ENCODE measurements at regions not wholly inside any gene's neighbourhood (a gene's known extent, or its start where the extent isn't known, plus 50 kb on each side); places are given as distances from the start of the nearest gene placed in this dataset.
"Not testable (repeated sequence)": the region's sequence is repeated elsewhere in the genome, so short reads cannot be mapped to it uniquely, and the experiment has no call there.

DNA sequence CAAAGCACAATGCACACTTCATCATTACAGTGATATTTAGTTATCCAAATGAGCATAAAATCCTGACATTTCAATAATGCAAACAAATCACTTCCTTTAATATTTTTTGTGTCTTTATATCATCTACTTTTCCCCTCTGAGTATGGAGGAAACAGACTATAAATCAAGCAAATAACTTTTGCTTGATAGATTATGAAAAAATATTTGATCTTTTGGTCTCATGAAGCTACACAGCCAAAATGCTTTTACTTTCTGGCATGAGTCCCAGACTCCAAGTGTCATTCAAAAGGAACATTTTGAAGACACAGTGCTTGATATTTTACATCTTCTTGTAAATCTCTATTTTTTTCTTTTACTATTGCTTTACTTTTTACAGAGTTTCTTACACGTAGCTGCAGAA lies 215.3 kb upstream of the ROBO1 start:
- no peak for DNase-seq

DNA sequence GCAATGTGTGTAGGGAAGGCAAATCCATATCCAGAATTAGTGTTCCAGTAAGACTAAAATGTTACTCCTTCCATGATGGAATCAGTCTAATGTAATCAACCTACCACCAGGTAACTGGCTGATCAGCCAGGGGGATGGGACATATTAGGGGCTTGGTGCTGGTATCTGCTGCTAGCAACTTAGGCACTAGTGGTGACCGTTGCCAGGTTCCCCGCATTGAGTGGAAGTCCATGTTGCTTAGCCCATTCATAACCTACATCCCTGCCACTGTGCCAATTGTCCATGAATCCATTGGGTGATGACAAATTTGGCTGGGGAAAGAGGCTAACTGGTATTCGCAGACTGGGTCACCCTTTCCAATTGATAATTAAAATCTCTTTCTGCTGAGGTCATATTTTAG lies 212.2 kb upstream of the ROBO1 start:
- DNase-seq, result no peak

DNA sequence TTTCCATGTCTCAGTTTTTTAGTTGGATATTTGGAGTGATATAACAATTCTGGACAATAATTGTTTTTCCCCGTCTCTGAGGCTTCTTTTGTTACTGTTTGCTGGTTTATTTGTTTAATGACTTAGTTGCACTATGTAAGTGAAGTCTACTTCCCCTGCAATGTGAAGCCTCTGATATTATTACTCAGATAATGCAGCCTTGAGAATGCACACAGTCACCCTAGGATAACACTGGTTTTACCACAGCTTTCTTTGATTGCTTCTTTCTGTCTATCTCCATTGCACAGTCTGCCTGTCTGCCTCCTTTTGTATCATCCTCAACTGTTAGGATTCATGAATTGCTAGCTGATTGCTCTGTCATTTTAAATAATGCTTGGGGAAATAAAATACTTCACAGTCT lies 208.7 kb upstream of the ROBO1 start:
- no peak for DNase-seq

- no peak for DNase-seq
These were observed 206.3 kb upstream of the ROBO1 start for GRCh38 chr3:79973917-79974595.

DNA sequence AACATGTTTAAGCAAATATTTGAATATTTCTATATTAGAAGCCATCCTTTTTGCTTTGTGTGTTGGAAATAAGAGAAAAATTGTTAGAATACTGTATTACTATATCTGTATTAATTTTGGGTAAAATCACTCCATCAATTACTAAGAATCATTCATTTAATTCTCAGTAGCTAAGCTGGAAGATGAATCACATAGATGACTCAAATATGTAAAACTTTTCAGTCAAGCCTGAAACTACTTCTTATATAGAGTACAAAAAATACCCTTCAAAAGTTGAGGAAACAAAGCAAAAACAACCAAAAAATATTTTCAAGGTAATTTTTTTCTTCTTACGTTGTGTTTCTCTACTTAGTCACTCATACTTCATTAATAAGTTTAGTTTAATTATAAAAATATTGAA lies 205.7 kb upstream of the ROBO1 start:
- DNase-seq, result no peak

- no peak for DNase-seq
These were observed 200.6 kb upstream of the ROBO1 start for GRCh38 chr3:79968418-79968817.

DNA sequence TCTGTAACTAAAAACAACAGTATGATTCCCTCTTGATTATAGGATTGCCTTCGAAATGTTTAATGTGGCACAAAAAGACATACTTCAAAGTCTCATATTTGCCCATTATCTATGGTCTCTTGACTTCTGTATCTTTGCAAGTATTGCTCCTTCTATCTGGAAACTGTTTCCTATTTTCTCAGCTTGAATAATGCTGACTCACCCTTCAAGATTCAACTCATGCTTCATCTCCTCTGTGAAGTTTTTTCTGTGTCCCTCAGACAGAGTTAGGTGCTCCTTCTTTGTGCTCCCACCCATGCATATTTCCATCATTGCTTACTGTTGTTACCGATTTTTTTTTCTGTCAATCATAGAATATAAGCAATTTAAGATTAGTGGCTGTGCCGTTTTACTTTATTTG lies 192.8 kb upstream of the ROBO1 start:
- DNase-seq, result no peak

GRCh38 chr3:79957066-79957465 lies 189.3 kb upstream of the ROBO1 start:
- DNase-seq, result no peak

DNA sequence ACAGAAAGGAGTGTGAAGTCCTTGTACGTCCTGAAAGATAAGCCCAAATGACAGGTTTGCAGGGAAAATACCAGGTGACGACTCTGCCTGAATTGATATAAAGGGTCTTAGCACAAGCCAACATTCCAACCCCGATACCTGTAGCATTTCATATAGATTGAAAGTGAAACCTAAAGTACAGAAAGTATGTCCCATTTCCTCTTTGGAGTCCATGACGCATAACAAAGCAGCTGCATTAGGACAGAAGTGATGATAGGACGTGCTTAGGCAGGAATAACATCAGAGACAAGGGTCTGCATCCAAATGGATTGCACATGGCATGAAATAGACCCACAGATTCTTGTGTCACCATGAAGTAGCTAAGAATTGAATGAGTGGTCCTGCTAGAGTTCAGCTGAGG lies 187.0 kb upstream of the ROBO1 start:
- DNase-seq, result no peak

GRCh38 chr3:79953591-79954101 lies 185.8 kb upstream of the ROBO1 start:
- no peak for DNase-seq

- DNase-seq, result not testable (repeated sequence)
These were observed 183.6 kb upstream of the ROBO1 start for GRCh38 chr3:79951426-79951825.

DNA sequence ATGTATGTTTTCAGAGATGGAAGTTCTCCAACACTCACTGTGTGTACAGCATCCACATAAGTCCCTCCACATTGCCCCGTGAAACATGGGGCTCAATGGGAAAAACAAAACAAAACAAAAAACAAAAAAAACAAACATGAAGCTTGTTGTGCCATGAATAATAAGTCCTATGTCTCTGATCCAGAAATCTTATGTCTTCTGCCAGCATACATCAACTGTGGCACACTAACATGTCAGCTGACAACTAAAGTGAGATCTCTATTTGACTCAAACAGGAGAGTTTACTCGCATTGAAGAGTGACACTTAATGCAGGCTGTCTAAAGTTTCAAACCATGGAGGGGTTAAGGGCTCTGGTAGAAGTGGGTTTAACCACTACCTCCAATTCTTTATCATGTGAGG lies 180.2 kb upstream of the ROBO1 start:
- no peak for DNase-seq

DNA sequence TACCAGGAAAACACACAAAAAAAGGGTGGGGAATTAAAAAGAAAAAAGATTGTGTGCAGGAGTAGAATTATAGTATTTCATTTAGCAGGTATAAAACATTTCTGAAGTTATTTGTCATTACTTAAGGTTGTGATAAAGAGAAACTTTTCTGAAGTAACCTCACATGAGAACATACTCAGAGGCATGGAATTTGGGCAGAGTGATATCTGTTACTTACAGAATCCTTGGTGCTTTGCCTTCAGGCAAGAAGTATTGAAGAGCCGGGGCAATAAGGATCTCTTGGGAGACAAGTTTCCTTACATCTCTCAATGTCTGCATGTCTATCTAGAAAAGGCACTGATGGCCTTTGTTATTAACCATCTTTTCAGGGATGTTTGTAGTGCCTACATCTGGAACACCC lies 179.7 kb upstream of the ROBO1 start:
- no peak for DNase-seq

DNA sequence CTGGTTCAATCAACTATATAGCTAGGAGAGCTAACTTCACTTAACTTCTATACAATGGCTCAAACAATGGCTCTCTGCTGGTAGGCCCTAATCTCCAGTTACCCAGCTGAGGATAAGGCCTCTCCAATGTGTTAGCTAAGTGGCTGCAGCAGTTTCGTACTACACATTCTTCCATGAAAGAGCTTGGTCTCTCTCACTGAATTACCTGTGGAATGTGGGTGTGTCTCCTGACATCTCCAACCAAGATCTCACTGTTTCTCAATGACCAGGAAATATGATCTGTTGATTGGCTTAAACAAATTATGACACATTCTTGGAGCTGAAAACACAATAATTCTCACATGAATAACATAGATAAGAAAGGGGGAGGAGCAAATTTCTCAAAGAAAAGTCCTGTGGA lies 169.8 kb upstream of the ROBO1 start:
- DNase-seq, result no peak

DNA sequence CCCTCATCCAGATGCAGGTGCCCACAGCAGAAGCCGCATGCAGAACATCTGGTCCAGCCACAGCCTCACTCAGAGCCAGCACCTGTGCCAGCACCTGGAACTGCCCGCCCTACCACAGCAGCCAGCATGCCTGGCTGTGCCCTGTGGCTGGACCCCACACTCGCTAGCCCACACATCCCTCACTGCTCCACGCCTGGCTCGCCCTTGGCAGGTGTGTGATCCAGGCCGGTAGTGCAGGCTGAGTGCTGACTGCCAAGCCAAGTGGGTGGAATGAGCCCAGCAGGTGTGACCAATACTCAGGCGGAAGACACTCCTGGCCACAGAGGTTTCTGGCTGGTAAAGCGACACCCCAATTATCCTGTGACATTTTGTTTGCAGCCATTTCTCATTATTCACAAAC lies 162.4 kb upstream of the ROBO1 start:
- no peak for DNase-seq

- DNase-seq, result no peak
These were observed 161.1 kb upstream of the ROBO1 start for GRCh38 chr3:79928687-79929408.

DNA sequence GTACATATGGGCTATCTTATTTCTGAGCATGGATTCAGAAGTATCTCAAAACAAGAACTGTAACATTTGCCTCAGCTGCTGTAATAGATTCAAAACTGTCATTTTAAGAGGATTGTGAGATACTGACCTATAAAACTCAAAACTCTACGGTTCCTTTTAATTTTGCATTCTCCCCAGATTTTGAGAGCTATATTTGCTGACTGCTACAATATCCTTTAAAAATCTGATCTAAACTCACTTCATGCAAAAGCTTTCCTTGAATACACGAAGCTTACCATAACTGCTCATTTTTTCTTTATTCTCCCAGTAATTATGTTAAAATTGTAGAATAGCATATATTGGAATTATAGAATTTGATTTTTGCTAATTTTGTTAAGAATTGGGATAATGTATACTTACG lies 158.7 kb upstream of the ROBO1 start:
- DNase-seq, result no peak

GRCh38 chr3:79922633-79923032 lies 154.8 kb upstream of the ROBO1 start:
- no peak for DNase-seq

GRCh38 chr3:79917561-79917960 lies 149.8 kb upstream of the ROBO1 start:
- no peak for DNase-seq

GRCh38 chr3:79910337-79910736 lies 142.5 kb upstream of the ROBO1 start:
- no peak for DNase-seq

- no peak for DNase-seq
These were observed 138.3 kb upstream of the ROBO1 start for GRCh38 chr3:79906106-79906505.

DNA sequence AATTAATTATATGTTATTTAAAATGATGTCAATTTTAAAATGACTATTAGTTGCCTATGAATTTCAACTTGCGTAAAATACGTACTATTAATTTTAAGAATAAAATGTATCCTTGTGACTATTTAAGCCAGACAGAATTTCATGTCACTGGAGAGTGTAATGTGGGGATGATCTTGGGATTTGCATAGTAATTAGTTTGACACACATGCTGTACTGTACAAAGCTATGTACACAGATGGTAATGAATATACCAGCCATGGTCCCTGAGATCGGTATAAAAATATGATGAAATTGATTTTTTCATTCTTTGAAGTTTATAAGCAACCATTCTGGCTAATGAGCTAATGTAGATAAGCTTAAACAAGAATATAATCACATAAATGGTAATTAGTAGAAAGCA lies 134.4 kb upstream of the ROBO1 start:
- no peak for DNase-seq

GRCh38 chr3:79898907-79899306 lies 131.1 kb upstream of the ROBO1 start:
- no peak for DNase-seq
